ENCODE measurements at regions not wholly inside any gene's neighbourhood (a gene's known extent, or its start where the extent isn't known, plus 50 kb on each side); places are given as distances from the start of the nearest gene placed in this dataset.

GRCh38 chr12:131345521-131346436, 365.1 kb upstream of the SFSWAP start:
- DNase-seq, result no peak

GRCh38 chr12:131346555-131347344, 364.1 kb upstream of the SFSWAP start:
- DNase-seq, result no peak

DNA sequence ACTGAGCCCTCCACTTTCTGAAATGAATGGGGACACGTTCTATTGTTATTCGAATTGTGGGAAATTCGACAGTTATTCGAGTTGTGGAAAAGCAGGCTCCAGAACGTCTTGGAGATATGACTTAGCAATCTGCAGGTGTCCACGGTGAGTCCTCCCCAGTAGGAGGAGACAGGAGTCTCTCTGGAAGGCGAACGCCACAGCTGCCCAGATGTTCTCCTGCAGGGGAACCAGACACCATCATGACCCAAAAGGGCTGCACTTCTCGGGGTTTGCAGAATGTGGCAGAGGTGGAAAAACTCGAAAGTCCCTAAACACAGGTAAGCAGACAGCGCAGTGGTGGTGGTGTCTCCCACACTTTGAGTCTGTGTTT, 363.6 kb upstream of the SFSWAP start:
- no peak for DNase-seq

GRCh38 chr12:131347732-131348131, 363.2 kb upstream of the SFSWAP start:
- DNase-seq, result no peak

DNA sequence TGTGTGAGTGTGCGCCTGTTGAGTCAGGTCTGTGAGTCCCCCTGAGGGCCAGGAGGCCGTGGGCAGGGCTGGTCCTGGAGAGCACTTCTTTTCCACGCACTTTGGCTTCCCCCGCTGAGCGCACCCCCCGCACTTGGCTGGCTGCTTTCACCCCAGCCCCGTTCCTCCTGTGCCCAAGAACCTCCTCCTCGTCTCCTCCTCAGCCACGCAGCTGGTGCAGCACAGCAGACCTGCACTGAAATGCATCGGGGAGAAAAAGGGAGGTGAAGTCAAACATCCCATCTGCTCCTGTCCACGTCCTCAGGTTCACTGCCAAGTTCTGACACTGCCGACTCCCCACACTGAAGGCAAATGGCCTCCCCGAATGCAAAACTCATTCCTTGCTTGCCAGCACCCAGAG, 362.7 kb upstream of the SFSWAP start:
- no peak for DNase-seq

GRCh38 chr12:131348646-131349045, 362.2 kb upstream of the SFSWAP start:
- no peak for DNase-seq

DNA sequence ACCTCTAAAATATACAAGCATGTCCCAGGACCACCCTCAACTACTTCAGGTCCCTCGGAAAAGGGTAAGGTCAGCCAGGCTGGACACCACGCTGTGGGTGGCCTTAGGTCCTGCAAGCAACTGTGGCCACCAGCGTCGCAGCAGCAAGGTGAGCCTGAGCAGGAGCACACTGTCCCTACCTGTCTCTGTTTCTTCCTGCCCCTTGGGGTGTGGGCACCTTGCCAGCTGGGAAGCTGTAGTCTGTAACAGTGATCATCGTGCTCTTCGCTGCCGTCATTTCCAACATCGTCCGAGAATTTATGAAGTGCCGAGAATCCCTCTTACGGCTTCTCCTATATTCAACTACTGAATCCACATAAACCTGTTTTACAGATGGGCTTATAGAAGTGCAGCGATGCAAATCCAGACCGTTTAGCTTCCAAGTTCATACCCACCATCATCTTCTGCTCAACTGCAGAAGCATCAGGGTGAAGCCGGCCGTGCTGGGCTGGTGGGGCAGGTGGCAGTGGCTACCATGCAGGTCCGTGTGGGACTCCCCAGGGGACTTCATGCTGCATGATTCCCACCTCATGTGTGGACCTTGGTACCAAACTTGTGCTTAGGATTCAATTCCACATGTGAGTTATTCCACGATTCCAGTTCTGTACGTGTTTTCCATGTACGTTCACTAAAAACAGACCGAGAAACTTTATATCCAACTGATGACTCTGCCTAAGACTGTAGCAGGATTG, 361.3 kb upstream of the SFSWAP start:
- DNase-seq, result no peak

DNA sequence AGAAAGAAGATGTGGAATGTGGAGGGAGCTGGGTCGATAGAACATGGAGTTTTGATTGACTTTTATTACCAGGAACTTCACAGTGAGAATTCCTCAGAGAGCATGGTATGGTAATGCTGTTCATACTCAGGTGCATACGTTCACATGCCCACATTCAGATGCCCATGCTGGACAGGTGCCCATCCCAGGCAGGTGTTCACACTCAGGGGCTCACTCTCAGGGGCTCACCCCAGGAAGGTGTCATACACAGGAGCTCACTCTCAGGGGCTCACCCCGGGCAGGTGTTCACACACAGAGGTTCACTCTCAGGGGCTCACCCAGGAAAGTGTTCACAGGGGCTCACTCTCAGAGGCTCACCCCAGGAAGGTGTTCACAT, 360.0 kb upstream of the SFSWAP start:
- DNase-seq, result no peak

- no peak for DNase-seq
Measured at GRCh38 chr12:131351319-131352028, 359.4 kb upstream of the SFSWAP start.

- DNase-seq, result no peak
Measured at GRCh38 chr12:131352296-131352900, 358.5 kb upstream of the SFSWAP start.

- DNase-seq, result no peak
Measured at GRCh38 chr12:131353376-131353775, 357.5 kb upstream of the SFSWAP start.

DNA sequence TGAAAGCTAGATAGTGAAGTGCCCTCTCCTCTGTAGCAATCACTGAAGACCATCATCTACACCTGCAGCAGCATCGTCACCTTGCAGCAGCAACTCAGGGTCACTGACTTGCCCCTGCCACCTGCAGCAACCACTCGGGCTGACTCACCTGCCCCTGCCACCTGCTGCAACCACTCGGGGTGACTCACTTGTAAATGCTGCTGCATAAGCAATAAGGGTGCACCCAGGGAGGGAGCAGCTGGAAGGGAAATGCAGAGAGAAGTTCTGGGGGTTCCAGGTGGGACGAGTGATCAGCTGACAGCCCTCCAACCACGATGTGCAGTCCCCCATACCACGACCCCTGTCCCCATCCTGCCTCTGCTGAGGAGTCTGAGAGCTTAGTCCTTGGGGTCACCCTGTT, 357.1 kb upstream of the SFSWAP start:
- no peak for DNase-seq

DNA sequence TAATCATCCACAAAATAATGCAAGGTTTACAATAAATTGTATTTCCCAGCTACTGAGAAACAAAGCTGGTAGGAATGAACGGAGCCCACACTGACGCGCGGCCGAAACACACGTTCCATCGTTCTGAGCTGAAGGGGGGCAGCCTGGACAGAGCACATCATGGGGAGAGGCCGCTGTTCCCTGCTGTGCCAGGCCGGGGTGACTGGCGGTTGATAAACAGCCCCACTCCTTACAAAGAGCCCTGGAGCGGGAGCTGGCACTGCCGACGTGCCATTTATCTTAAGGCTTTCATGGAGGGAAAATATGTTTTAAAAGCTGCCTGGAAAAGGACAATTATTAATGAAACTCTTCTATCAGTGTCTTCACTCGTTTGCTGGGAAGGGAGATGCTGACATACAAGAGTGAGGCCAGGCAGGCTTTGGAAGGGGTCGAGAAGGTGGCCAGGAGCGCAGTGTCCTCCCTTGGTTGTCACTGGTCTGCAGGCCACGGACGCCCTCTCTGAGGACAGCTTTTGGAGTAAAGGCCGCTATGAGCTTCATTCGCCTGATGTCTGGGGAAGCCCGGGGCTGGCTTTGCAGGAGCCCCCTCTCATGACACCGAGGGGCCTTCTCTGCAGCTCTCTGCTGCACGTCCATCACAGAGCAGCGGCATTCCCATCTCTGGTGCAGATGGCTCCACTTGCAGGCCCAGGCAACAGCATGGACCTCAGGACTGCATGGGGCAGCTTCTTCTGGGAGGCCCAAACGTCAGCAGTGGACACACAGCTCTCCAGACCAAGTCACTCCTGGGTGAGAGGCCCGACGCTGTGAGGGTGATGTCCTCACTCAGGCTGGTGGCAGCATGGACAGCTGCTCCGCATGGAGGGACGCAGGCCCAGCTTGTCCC, 355.3 kb upstream of the SFSWAP start:
- no peak for DNase-seq

DNA sequence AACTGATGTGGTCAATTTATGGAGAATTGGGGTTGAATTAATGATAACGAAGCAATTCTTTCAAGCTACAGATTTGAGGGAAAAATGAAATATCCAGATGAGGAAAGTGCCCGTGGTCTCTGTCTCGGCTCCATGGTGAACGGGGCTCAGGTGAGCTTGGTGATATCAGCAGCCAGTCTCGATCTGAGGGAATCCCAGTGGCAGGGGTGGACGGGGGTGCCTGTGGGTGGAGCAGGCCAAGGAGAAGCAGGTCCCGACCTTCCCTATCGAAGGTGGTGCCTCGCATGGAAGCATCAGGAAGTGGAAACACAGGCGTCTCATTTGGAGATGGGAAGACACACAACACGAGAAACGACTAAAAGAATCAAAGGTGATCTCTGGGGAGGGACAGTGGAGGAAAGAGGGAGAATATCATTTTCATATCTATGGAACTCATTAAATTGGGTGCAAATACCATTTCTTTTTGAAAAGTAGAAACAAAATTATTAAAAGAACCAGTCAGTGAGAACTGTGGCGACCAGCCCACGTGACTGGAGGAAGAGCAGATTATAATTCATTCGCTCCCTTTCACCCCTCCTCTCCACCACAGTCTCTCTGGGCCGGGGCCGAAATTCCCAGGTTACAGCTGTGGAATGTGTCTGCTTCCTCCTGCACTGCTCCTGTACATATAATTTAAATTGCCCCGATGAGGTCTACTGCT, 354.3 kb upstream of the SFSWAP start:
- DNase-seq, result no peak

DNA sequence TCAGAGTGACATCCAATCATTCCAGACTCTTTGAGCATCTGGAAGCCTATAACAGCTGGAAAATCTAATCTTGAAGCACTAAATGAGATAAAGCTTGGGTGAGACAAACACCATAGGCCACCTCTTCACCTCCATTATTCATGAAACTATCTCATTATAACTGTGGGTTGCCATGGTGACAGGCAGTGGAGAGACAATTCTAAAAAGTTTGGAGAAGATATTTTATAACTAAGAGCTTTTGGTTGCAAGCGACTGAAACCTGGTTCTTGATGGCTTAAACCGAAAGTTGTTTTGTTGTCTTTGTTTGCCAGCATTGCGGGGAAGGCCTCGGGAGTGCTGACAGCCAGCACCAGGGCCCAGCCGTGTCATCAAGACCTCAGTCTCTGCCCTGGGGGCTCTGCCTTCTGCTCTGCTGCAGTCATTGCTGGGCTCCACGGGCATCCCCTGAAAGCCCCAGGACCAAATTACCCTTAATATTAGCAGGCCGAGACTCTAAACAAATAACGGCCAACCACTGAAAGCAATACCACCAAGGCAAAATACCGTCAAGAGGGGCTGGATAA, 353.6 kb upstream of the SFSWAP start:
- DNase-seq, result no peak

DNA sequence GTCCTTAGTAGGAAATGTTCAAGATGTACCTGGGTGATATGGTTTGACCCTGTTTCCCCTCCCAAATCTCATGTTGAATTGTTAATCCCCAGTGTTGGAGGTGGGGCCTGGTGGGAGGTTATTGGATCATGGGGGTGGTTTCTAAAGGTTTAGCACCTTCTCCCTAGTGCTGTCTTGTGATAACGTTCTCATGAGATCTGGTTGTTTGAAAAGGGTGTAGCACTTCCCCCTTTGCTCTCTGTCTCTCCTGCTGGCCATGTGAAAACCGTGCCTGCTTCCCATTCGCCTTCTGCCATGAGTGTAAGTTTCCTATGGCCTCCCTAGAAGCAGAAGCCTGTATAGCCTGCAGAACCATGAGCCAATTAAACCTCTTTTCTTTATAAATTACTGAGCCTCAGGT, 353.0 kb upstream of the SFSWAP start:
- no peak for DNase-seq

- DNase-seq, result no peak
Measured at GRCh38 chr12:131362291-131363211, 348.3 kb upstream of the SFSWAP start.

DNA sequence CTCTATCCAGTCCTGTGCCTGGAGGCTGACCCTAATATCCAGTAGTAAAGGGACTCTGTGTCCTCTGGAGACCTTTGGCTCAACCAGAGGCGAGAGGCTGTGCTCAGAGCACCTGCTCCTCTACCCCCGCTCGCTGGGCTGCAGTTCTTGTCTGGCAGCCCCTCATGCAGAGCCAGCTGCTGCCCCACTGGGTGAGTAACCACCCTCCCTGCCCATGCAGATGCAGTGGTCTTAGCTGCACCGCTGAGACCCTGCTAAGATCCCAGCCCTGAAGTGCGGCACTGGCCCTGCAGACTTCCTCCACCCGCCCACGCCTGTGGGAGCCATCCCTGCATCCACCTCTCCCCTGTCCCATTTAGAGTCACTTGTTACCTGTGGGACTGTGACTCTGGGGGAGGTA, 347.5 kb upstream of the SFSWAP start:
- DNase-seq, result no peak

DNA sequence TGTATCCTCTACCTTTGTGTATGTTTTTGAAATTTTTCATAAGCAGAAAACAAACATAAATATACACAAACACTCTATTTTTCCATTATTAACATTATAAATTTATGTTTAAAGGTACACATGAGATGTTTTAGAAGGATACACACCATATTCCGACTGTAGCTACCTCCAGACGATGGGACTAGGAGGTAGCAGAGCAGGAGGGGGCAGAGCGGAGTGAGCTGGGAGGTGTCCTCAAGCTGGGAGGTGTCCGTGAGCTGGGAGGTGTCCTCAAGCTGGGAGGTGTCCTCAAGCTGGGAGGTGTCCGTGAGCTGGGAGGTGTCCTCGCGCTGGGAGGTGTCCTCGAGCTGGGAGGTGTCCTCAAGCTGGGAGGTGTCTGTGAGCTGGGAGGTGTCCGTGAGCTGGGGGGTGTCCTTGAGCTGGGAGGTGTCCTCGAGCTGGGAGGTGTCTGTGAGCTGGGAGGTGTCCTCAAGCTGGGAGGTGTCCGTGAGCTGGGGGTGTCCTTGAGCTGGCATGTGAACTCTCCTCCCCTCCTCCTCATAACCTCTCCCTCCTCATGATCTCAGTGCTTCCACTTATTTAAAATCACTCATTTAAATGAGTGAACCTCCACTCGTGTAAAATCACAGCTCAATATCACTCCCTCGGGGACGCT, 346.9 kb upstream of the SFSWAP start:
- no peak for DNase-seq
